Spleen (tissue), 11 donors: ENCODE measurements at regions not wholly inside any gene's neighbourhood (a gene's known extent, or its start where the extent isn't known, plus 50 kb on each side); places are given as distances from the start of the nearest gene placed in this dataset.

Experiments
- DNase-seq: peaks from one replicate; pipeline ENCODE4 v3.0.0-alpha.2; 2020
- H3K27ac ChIP-seq, 8 donors: fragments of 200-600 bp; sonication (generic) in 7 of 8; 1 replicate in 4 of 8; 2 replicates in 4 of 8; pipeline versions ENCODE4 v1.5.0 to v1.8.0; 2016 to 2021; ENCODE audit warnings: inconsistent platforms in 4 of 8, mild to moderate bottlenecking in 4 of 8, moderate library complexity in 1 of 8
- H3K27me3 ChIP-seq, 7 donors: fragments of 200-600 bp; sonication (generic) in 6 of 7; replicated peaks in 1 of 7; 1 replicate in 4 of 7; 2 replicates in 3 of 7; pipeline versions ENCODE4 v1.5.0 to v1.8.0; 2016 to 2021; ENCODE audit warnings: inconsistent platforms in 3 of 7, mild to moderate bottlenecking in 1 of 7
- H3K36me3 ChIP-seq, 6 donors: fragments of 200-600 bp; sonication (generic) in 5 of 6; 1 replicate in 4 of 6; 2 replicates in 2 of 6; pipeline versions ENCODE4 v1.5.0 to v1.8.0; 2016 to 2021; ENCODE audit warnings: inconsistent platforms in 2 of 6
- H3K4me1 ChIP-seq, 6 donors: fragments of 200-600 bp; sonication (generic) in 5 of 6; 1 replicate in 3 of 6; 2 replicates in 3 of 6; pipeline versions ENCODE4 v1.5.0 to v1.8.0; 2016 to 2021; ENCODE audit warnings: inconsistent platforms in 3 of 6
- H3K4me3 ChIP-seq, 8 donors: fragments of 200-600 bp; sonication (generic) in 7 of 8; 1 replicate in 4 of 8; 2 replicates in 4 of 8; pipeline versions ENCODE4 v1.5.0 to v1.8.0; 2016 to 2021; ENCODE audit warnings: inconsistent platforms in 4 of 8, mild to moderate bottlenecking in 4 of 8, moderate library complexity in 2 of 8
- H3K9me3 ChIP-seq, 8 donors: fragments of 200-600 bp; sonication (generic) in 7 of 8; 1 replicate in 4 of 8; 2 replicates in 4 of 8; pipeline versions ENCODE4 v1.5.0 to v1.8.0; 2016 to 2021; ENCODE audit warnings: inconsistent platforms in 4 of 8
- CTCF ChIP-seq, 11 experiments: fragments of 200-600 bp in 7 of 11; fragments of 450-650 bp in 4 of 11; sonication (generic) in 4 of 11; IDR thresholded peaks in 8 of 11; conservative IDR thresholded peaks in 3 of 11; 1 replicate in 7 of 11; 2 replicates in 4 of 11; pipeline versions ENCODE4 v1.4.0 to v1.8.0; 2016 to 2021; ENCODE audit warnings: antibody characterized with exemption in 11 of 11, inconsistent platforms in 4 of 11, mild to moderate bottlenecking in 1 of 11
- POLR2A ChIP-seq, 3 donors: fragments of 450-650 bp; IDR thresholded peaks; one replicate each; pipeline ENCODE4 v1.5.1; 2017; ENCODE audit warnings: antibody characterized with exemption in 3 of 3, mild to moderate bottlenecking in 1 of 3
- POLR2AphosphoS5 ChIP-seq, 3 donors: sonication (generic); formaldehyde crosslinking; IDR thresholded peaks; one replicate each; pipeline ENCODE4 v1.5.1; 2017; ENCODE audit warnings: antibody characterized with exemption in 3 of 3
- WGBS, 5 donors: extraction: QIAGEN DNeasy Blood & Tissue Kit in 3 of 5; methylation state at CpG; one replicate each; pipeline versions ENCODE4 v1.1.5 to v1.1.7; 2013 to 2018; 5-methylcytosine and 5-hydroxymethylcytosine counted together
- intact Hi-C: fragments of 100-400 bp; cut with DNase I; formaldehyde crosslinking; loops from one replicate; pipeline ENCODE4 v1.15.0; 2023; ENCODE audit warnings: low total_unique reads
- donor health status: healthy with polysubstance abuse.
- donor health status: DM: no; HTN: no; CAD: no; lungs with moderate emphysema.
- donor health status: DM: no; HTN: no; CAD: no.
- donor health status: Bipolar disorder and iron deficiency.
- donor health status: healthy.
- donor health status: DM: no; HTN: no; CAD: no.
- donor health status: DM: yes; HTN: yes; CAD: no.

GRCh38 chr1:70907563-70908310 lies 139.9 kb downstream of the PTGER3 start:
- DNase-seq: no peak
- Histone ChIP-seq H3K36me3 (no peaks in the 10 kb centered on the region), H3K4me1 (no peaks in the 10 kb centered on the region), H3K27ac (no peak overlapping the region), H3K4me3 (no peak overlapping the region), H3K27me3 (no peaks in the 10 kb centered on the region), H3K9me3 (no peaks in the 10 kb centered on the region)
- 70 to 92% (median 82%) methylated on average over 8 of the region's 8 CpGs for WGBS, 5 donors
- intact Hi-C loops: no loop called here
- TF ChIP-seq POLR2AphosphoS5 (IDR thresholded peaks at IDR 0.05): no peak
- no peak for TF ChIP-seq POLR2A (IDR thresholded peaks at IDR 0.05)
- TF ChIP-seq CTCF (IDR thresholded peaks at IDR 0.05 in 8 of 11, conservative IDR thresholded peaks at IDR 0.05 in 3 of 11): no peak

- intact Hi-C loops: no loop called here
- no peaks in the 10 kb centered on the region for H3K27me3 ChIP-seq
- H3K27ac ChIP-seq: no peak overlapping the region
- no peak for TF ChIP-seq CTCF (IDR thresholded peaks at IDR 0.05 in 8 of 11, conservative IDR thresholded peaks at IDR 0.05 in 3 of 11)
- TF ChIP-seq POLR2A (IDR thresholded peaks at IDR 0.05): no peak
- no peak for TF ChIP-seq POLR2AphosphoS5 (IDR thresholded peaks at IDR 0.05)
- 58 to 69% (median 63%) methylated on average over 3 of the region's 3 CpGs for WGBS, 5 donors
- H3K9me3 ChIP-seq: no peaks in the 10 kb centered on the region
- no peaks in the 10 kb centered on the region for H3K4me1 ChIP-seq
- DNase-seq: no peak
- H3K36me3 ChIP-seq: no peaks in the 10 kb centered on the region
- H3K4me3 ChIP-seq: no peak overlapping the region
These were observed 138.3 kb downstream of the PTGER3 start for GRCh38 chr1:70909262-70909822.

- H3K4me3 ChIP-seq: no peak overlapping the region
- TF ChIP-seq CTCF (IDR thresholded peaks at IDR 0.05 in 8 of 11, conservative IDR thresholded peaks at IDR 0.05 in 3 of 11) (no peak), POLR2AphosphoS5 (IDR thresholded peaks at IDR 0.05) (no peak), POLR2A (IDR thresholded peaks at IDR 0.05) (no peak)
- 52 to 64% (median 59%) methylated on average over 1 of the region's 1 CpG for WGBS, 5 donors
- no peaks in the 10 kb centered on the region for H3K27me3 ChIP-seq
- H3K36me3 ChIP-seq: no peaks in the 10 kb centered on the region
- no peak for DNase-seq
- no peak overlapping the region for H3K27ac ChIP-seq
- intact Hi-C loops: no loop called here
- no peaks in the 10 kb centered on the region for H3K9me3 ChIP-seq
- H3K4me1 ChIP-seq: no peaks in the 10 kb centered on the region
These were observed 137.6 kb downstream of the PTGER3 start for GRCh38 chr1:70910013-70910412.

- Histone ChIP-seq H3K36me3 (no peaks in the 10 kb centered on the region), H3K4me1 (no peaks in the 10 kb centered on the region), H3K27ac (no peak overlapping the region), H3K27me3 (no peaks in the 10 kb centered on the region), H3K9me3 (no peaks in the 10 kb centered on the region), H3K4me3 (no peak overlapping the region)
- no peak for TF ChIP-seq POLR2A (IDR thresholded peaks at IDR 0.05)
- no peak for TF ChIP-seq CTCF (IDR thresholded peaks at IDR 0.05 in 8 of 11, conservative IDR thresholded peaks at IDR 0.05 in 3 of 11)
- no peak for TF ChIP-seq POLR2AphosphoS5 (IDR thresholded peaks at IDR 0.05)
- intact Hi-C loops: no loop called here
- 89 to 96% (median 93%) methylated on average over 3 of the region's 3 CpGs for WGBS, 5 donors
- DNase-seq: no peak
These were observed 135.8 kb downstream of the PTGER3 start for GRCh38 chr1:70911861-70912260.
